KMS-11 (cell line): ENCODE measurements at regions not wholly inside any gene's neighbourhood (a gene's known extent, or its start where the extent isn't known, plus 50 kb on each side); places are given as distances from the start of the nearest gene placed in this dataset.

Experiments
- H2AFZ ChIP-seq: fragments of 200-600 bp; sonication (generic); 2 replicates; pipeline ENCODE4 v1.6.1; 2016; ENCODE audit warnings: antibody characterized with exemption, mixed run types, low read depth
- H3K27ac ChIP-seq: fragments of 200-600 bp; sonication (generic); 2 replicates; pipeline ENCODE4 v1.6.1; 2016; ENCODE audit warnings: mild to moderate bottlenecking, mixed run types
- H3K27me3 ChIP-seq: fragments of 200-600 bp; sonication (generic); 2 replicates; pipeline ENCODE4 v1.6.1; 2017; ENCODE audit warnings: mild to moderate bottlenecking, low read depth, mixed run types, moderate library complexity; ENCODE audit not compliant: insufficient read depth
- H3K36me3 ChIP-seq: fragments of 200-600 bp; sonication (generic); 2 replicates; pipeline ENCODE4 v1.6.1; 2017; ENCODE audit warnings: mild to moderate bottlenecking, mixed run types; ENCODE audit not compliant: insufficient read depth
- H3K4me1 ChIP-seq: fragments of 200-600 bp; sonication (generic); 2 replicates; pipeline ENCODE4 v1.6.1; 2016; ENCODE audit warnings: mild to moderate bottlenecking, low read depth, mixed run types; ENCODE audit not compliant: poor library complexity, severe bottlenecking
- H3K4me2 ChIP-seq: fragments of 200-600 bp; sonication (generic); 2 replicates; pipeline ENCODE4 v1.7.0; 2016; ENCODE audit warnings: mild to moderate bottlenecking, mixed run types
- H3K4me3 ChIP-seq: fragments of 200-600 bp; sonication (generic); IDR thresholded peaks from 2 replicates; pipeline ENCODE4 v1.6.1; 2017; ENCODE audit warnings: low read depth, low read length, mixed read lengths; ENCODE audit not compliant: insufficient read depth
- H3K79me2 ChIP-seq: fragments of 200-600 bp; sonication (generic); 2 replicates; pipeline ENCODE4 v1.6.1; 2016; ENCODE audit warnings: low read depth, mixed run types; ENCODE audit not compliant: insufficient read depth
- H3K9ac ChIP-seq: fragments of 200-600 bp; sonication (generic); 2 replicates; pipeline ENCODE4 v1.6.1; 2016; ENCODE audit warnings: mild to moderate bottlenecking, mixed run types
- H4K20me1 ChIP-seq: fragments of 200-600 bp; sonication (generic); 2 replicates; pipeline ENCODE4 v1.6.1; 2016; ENCODE audit warnings: mild to moderate bottlenecking, mixed run types; ENCODE audit not compliant: insufficient read depth
- TF ChIP-seq, protein P1 (sequence below): fragments of 200-600 bp; sonication (generic); conservative IDR thresholded peaks from 2 replicates; pipeline ENCODE4 v1.6.1; 2017; ENCODE audit warnings: low read depth, mild to moderate bottlenecking, antibody characterized with exemption, low read length, moderate library complexity, mixed read lengths

DNA sequence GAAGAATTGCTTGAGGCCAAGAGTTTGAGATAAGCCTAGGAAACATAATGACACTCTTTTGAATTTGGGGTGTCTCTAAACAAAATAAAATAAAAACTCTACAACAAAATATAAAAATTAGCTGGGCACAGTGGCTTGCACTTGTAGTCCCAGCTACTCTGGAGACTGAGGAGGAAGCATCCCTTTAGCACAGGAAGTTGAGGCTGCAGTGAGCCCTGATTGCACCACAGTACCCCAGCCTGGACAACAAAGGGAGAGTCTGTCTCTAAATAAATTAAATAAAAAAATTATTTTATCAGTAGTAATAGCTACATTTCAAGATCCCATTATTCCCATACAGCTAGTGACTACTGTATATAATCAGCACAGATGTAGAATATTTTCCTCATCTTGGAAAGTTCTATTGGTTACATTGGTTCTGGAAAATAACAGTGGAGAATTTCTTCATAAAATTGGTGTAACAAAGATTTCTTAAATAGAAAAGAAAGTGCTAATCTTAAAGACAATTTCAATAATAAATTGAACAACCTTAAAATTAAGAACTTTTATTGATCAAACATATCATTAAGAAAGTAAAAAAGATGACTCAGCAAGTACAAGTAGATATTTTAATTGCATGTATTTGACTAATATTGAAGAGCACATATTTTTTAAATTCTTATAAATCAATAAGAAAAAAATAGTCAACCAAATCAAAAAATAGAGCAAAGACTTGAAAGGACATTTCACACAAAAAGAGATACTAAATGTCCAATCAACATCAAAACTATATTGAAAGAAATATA, 90.4 kb upstream of the KYNU start:
- Histone ChIP-seq H3K79me2 (no peaks in the 10 kb centered on the region), H2AFZ (no peak overlapping the region), H3K4me2 (no peak overlapping the region), H3K27me3 (no peaks in the 10 kb centered on the region), H3K36me3 (no peaks in the 10 kb centered on the region), H3K27ac (no peak overlapping the region), H3K4me3 (no peak overlapping the region), H3K4me1 (no peaks in the 10 kb centered on the region), H3K9ac (no peak overlapping the region), H4K20me1 (no peaks in the 10 kb centered on the region)
- TF ChIP-seq, protein P1, sequence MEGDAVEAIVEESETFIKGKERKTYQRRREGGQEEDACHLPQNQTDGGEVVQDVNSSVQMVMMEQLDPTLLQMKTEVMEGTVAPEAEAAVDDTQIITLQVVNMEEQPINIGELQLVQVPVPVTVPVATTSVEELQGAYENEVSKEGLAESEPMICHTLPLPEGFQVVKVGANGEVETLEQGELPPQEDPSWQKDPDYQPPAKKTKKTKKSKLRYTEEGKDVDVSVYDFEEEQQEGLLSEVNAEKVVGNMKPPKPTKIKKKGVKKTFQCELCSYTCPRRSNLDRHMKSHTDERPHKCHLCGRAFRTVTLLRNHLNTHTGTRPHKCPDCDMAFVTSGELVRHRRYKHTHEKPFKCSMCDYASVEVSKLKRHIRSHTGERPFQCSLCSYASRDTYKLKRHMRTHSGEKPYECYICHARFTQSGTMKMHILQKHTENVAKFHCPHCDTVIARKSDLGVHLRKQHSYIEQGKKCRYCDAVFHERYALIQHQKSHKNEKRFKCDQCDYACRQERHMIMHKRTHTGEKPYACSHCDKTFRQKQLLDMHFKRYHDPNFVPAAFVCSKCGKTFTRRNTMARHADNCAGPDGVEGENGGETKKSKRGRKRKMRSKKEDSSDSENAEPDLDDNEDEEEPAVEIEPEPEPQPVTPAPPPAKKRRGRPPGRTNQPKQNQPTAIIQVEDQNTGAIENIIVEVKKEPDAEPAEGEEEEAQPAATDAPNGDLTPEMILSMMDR, result no peak

DNA sequence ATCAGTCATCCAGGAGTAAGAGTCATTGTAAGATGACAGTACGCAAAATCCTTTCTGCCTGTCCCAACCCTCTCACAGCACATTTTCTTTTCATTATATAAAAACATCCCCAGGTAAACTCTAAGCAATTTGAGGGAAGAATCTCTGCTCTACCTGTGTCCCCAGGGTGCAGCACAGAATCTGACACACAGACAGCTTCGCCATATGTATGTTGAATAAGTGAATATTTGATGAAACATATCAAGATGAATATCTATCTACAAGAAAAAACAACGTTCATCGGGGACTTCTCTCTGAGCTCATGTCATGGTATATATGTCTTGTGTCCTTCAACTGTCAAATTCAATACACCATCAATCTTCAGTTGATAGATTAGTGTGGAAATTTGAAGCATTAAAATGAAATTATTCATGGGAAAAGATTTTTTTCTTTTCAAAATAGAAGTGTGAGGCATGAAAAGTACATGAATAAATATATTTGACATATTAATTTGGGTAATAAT, 94.5 kb upstream of the KYNU start:
- Histone ChIP-seq H3K27me3 (no peaks in the 10 kb centered on the region), H3K9ac (no peak overlapping the region), H3K4me1 (no peaks in the 10 kb centered on the region), H3K4me2 (no peak overlapping the region), H4K20me1 (no peaks in the 10 kb centered on the region), H3K4me3 (no peak overlapping the region), H2AFZ (no peak overlapping the region), H3K36me3 (no peaks in the 10 kb centered on the region), H3K79me2 (no peaks in the 10 kb centered on the region), H3K27ac (no peak overlapping the region)
- TF ChIP-seq, protein P1, result no peak

DNA sequence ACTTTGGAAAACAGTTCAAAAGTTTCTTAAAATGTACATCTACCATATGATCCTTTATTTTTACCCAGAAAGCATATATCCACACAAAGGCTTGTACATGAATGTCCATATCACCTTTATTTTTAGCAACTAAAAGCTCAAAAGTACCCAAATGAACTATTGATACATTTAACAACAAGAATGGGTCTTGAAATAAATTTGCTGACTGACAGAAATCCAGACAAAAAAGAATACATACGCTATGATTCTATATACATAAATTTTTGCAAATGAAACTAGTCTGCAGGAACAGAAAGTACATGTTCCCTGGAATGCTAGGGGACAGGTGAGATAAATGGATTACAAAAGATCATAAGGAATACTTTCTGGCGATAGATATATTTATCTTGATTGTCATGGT, 96.3 kb upstream of the KYNU start:
- H3K36me3 ChIP-seq, result no peaks in the 10 kb centered on the region
- no peak overlapping the region for H3K4me3 ChIP-seq
- no peaks in the 10 kb centered on the region for H3K79me2 ChIP-seq
- no peak overlapping the region for H2AFZ ChIP-seq
- H3K27ac ChIP-seq, result no peak overlapping the region
- H4K20me1 ChIP-seq, result no peaks in the 10 kb centered on the region
- H3K27me3 ChIP-seq, result no peaks in the 10 kb centered on the region
- H3K4me2 ChIP-seq, result no peak overlapping the region
- TF ChIP-seq, protein P1, result no peak
- no peak overlapping the region for H3K9ac ChIP-seq
- H3K4me1 ChIP-seq, result no peaks in the 10 kb centered on the region

DNA sequence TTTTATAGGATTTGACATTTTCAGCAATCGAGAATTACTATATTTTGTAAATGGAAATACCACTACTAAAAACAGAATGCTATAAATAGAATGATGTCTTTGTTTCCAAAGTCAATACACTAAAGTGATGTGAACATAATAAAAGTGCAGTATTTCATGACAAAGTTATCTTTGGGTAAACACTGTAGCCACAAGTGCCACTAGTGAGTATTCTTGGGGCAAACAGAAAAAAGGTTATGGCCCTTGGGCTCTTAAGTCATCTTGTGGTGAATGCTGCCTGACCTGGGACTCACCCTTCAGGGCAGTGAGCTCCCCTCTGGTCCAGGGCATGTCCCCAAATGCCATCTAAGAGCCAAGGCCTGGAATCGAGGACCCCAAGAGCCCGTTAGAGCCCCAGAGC, 99.2 kb upstream of the KYNU start:
- H3K27me3 ChIP-seq, result no peaks in the 10 kb centered on the region
- H3K36me3 ChIP-seq, result no peaks in the 10 kb centered on the region

More for the DNA sequence above, 99.2 kb upstream of the KYNU start:
- H3K4me2 ChIP-seq, result no peak overlapping the region
- no peaks in the 10 kb centered on the region for H3K4me1 ChIP-seq
- no peak overlapping the region for H3K4me3 ChIP-seq
- H3K9ac ChIP-seq, result no peak overlapping the region
- no peaks in the 10 kb centered on the region for H4K20me1 ChIP-seq
- TF ChIP-seq, protein P1, result no peak
- H3K27ac ChIP-seq, result no peak overlapping the region
- H2AFZ ChIP-seq, result no peak overlapping the region
- no peaks in the 10 kb centered on the region for H3K79me2 ChIP-seq
